HEK293 (cell line): ENCODE measurements at regions not wholly inside any gene's neighbourhood (a gene's known extent, or its start where the extent isn't known, plus 50 kb on each side); places are given as distances from the start of the nearest gene placed in this dataset.

ENCODE experiments used
- CTCF ChIA-PET: fragments of 350-600 bp; formaldehyde crosslinking; extraction: SDS; loops from one replicate; lab custom pipeline; 2021; ENCODE audit warnings: antibody characterized with exemption; lab: Yijun Ruan, JAX
- POLR2A ChIA-PET: fragments of 300-600 bp; formaldehyde crosslinking; extraction: SDS; loops from one replicate; lab custom pipeline; 2020; ENCODE audit warnings: antibody characterized with exemption, inconsistent platforms; lab: Yijun Ruan, JAX
- H3K27ac ChIP-seq: fragments of 200-500 bp; sonication (Bioruptor generic); 2 replicates; pipeline ENCODE4 v1.5.1; 2014; ENCODE audit warnings: low read depth, low read length, control low read depth, inconsistent platforms; ENCODE audit errors: extremely low read depth
- H3K36me3 ChIP-seq, 2 experiments: fragments of 200-500 bp in 1 of 2; sonication (Bioruptor generic) in 1 of 2; 1 replicate in 1 of 2; 2 replicates in 1 of 2; pipeline ENCODE4 v1.5.1; 2014 to 2017; ENCODE audit warnings: inconsistent platforms in 2 of 2, low read length in 2 of 2; ENCODE audit not compliant: control insufficient read depth in 2 of 2, insufficient read depth in 1 of 2
- H3K4me1 ChIP-seq: fragments of 200-500 bp; sonication (Bioruptor generic); 2 replicates; pipeline ENCODE4 v1.5.1; 2014; ENCODE audit warnings: mild to moderate bottlenecking, low read length, inconsistent platforms; ENCODE audit not compliant: control insufficient read depth, insufficient read depth
- H3K4me3 ChIP-seq: 2 replicates; pipeline ENCODE4 v1.5.1; 2011; ENCODE audit warnings: low read depth, mild to moderate bottlenecking, control low read depth, low read length, moderate library complexity
- H3K9me3 ChIP-seq: fragments of 200-500 bp; sonication (Bioruptor generic); 2 replicates; pipeline ENCODE4 v1.5.1; 2014; ENCODE audit warnings: low read depth, low read length, inconsistent platforms; ENCODE audit not compliant: control insufficient read depth, insufficient read depth
- FEZF1 ChIP-seq: fragments of 450-650 bp; formaldehyde crosslinking; IDR thresholded peaks from 2 replicates; pipeline ENCODE4 v1.5.1; 2016; ENCODE audit warnings: missing biosample characterization, missing genetic modification characterization
- MZF1 ChIP-seq: fragments of 450-650 bp; formaldehyde crosslinking; IDR thresholded peaks from 2 replicates; pipeline ENCODE4 v1.5.1; 2017; ENCODE audit warnings: missing biosample characterization, missing genetic modification characterization, borderline replicate concordance
- PRDM1 ChIP-seq: fragments of 450-650 bp; formaldehyde crosslinking; IDR thresholded peaks from 2 replicates; pipeline ENCODE4; 2016; ENCODE audit warnings: missing biosample characterization, missing genetic modification characterization
- PRDM10 ChIP-seq: fragments of 450-650 bp; formaldehyde crosslinking; IDR thresholded peaks from 2 replicates; pipeline ENCODE4 v1.5.1; 2016; ENCODE audit warnings: missing biosample characterization, missing genetic modification characterization
- PRDM6 ChIP-seq: fragments of 450-650 bp; formaldehyde crosslinking; IDR thresholded peaks from 2 replicates; pipeline ENCODE4 v1.5.1; 2017; ENCODE audit warnings: missing biosample characterization, missing genetic modification characterization
- SP7 ChIP-seq: fragments of 450-650 bp; formaldehyde crosslinking; IDR thresholded peaks from 2 replicates; pipeline ENCODE4 v1.5.1; 2016; ENCODE audit warnings: missing biosample characterization, missing genetic modification characterization
- TCF7L2 ChIP-seq: IDR thresholded peaks from 2 replicates; pipeline ENCODE4 v1.6.1; 2011; ENCODE audit warnings: low read depth, mild to moderate bottlenecking, inconsistent platforms, low read length, moderate library complexity, borderline replicate concordance
- ZBTB48 ChIP-seq: fragments of 450-650 bp; formaldehyde crosslinking; IDR thresholded peaks from 2 replicates; pipeline ENCODE4 v1.5.1; 2016; ENCODE audit warnings: missing biosample characterization, missing genetic modification characterization
- ZIC2 ChIP-seq: fragments of 450-650 bp; formaldehyde crosslinking; IDR thresholded peaks from 2 replicates; pipeline ENCODE4 v1.5.1; 2016; ENCODE audit warnings: missing biosample characterization, missing genetic modification characterization
- ZNF16 ChIP-seq: fragments of 450-650 bp; formaldehyde crosslinking; IDR thresholded peaks from 2 replicates; pipeline ENCODE4 v1.5.1; 2016; ENCODE audit warnings: low read depth, missing biosample characterization, missing genetic modification characterization
- ZNF214 ChIP-seq: fragments of 450-650 bp; formaldehyde crosslinking; IDR thresholded peaks from 2 replicates; pipeline ENCODE4 v1.5.1; 2017; ENCODE audit warnings: missing biosample characterization, mild to moderate bottlenecking, missing genetic modification characterization, borderline replicate concordance
- ZNF23 ChIP-seq: fragments of 450-650 bp; formaldehyde crosslinking; IDR thresholded peaks from 2 replicates; pipeline ENCODE4 v1.5.1; 2016; ENCODE audit warnings: missing biosample characterization, missing genetic modification characterization, borderline replicate concordance
- ZNF248 ChIP-seq: fragments of 450-650 bp; formaldehyde crosslinking; IDR thresholded peaks from 2 replicates; pipeline ENCODE4 v1.5.1; 2017; ENCODE audit warnings: missing biosample characterization, missing genetic modification characterization
- ZNF335 ChIP-seq: fragments of 450-650 bp; formaldehyde crosslinking; conservative IDR thresholded peaks from 2 replicates; pipeline ENCODE4 v1.5.1; 2016; ENCODE audit warnings: missing biosample characterization, missing genetic modification characterization
- ZNF341 ChIP-seq: fragments of 450-650 bp; formaldehyde crosslinking; IDR thresholded peaks from 2 replicates; pipeline ENCODE4; 2016; ENCODE audit warnings: low read depth, missing biosample characterization, missing genetic modification characterization
- ZNF398 ChIP-seq: fragments of 450-650 bp; formaldehyde crosslinking; IDR thresholded peaks from 2 replicates; pipeline ENCODE4 v1.5.1; 2017; ENCODE audit warnings: missing biosample characterization, missing genetic modification characterization
- ZNF558 ChIP-seq: fragments of 450-650 bp; formaldehyde crosslinking; IDR thresholded peaks from 2 replicates; pipeline ENCODE4 v1.5.1; 2016; ENCODE audit warnings: missing biosample characterization, missing genetic modification characterization
- ZNF571 ChIP-seq: fragments of 450-650 bp; formaldehyde crosslinking; IDR thresholded peaks from 2 replicates; pipeline ENCODE4 v1.5.0; 2017; ENCODE audit warnings: missing biosample characterization, missing genetic modification characterization
- ZNF629 ChIP-seq: fragments of 450-650 bp; formaldehyde crosslinking; IDR thresholded peaks from 2 replicates; pipeline ENCODE4 v1.5.1; 2017; ENCODE audit warnings: missing biosample characterization, missing genetic modification characterization
- ZNF654 ChIP-seq: fragments of 450-650 bp; formaldehyde crosslinking; IDR thresholded peaks from 2 replicates; pipeline ENCODE4 v1.5.1; 2016; ENCODE audit warnings: low read depth, missing biosample characterization, missing genetic modification characterization

DNA sequence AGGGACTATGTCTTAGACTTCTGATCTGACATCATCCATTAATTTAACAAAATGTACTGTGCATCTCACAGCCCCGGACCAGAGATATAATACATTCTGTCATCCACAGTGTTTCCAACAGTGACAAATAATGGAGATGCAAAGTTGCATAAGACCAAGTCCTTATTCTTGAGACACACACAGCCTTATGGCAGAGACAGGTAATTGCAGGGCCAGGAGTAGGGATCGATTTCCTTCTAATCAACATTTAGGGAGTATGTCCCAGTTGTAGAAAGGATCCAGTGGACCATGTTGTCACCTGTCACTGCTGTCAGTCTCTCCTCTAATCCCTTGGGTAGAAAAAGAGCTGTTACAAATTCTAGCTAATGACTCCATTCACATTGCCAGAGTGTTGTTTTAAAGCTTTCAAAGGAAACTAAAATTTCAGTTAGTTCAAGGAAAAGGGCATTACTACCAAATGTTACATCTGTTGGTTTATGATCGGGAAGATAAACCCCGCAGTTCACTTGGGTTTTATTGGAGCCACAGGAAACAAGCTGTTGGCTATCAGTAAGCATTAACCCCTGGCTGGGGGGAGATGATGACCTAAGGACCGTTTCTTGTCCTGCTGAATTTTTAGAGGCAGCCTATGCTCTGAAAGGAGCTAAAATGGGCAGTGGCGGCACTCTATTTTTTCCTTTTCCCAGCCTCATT is 111.4 kb upstream of the ATXN1 start:
- Histone ChIP-seq H3K4me3 (no peak overlapping the region), H3K27ac (no peak overlapping the region), H3K9me3 (no peaks in the 10 kb centered on the region), H3K36me3 (no peaks in the 10 kb centered on the region), H3K4me1 (peaks cover 10% of the 10 kb centered on the region)
- ChIA-PET CTCF (interaction anchor here (0.7 to 2.0 kb wide), 9 partner anchors 8 to 110 kb away, joined by 3 to 8 read pairs (median 4); no protein-coding TSS in a partner anchor), POLR2A (no interaction called here)
- TF ChIP-seq ZIC2 (peak; percentile 27; the same call in 1 of the 2 replicates), ZNF341 (tag by site-specific recombination) (no peak), ZNF214 (tag by site-specific recombination) (no peak), TCF7L2 (peak; percentile 47; the same call in 1 of the 2 replicates), ZNF23 (tag by site-specific recombination) (no peak), PRDM6 (tag by site-specific recombination) (peak; percentile 50), ZNF571 (tag by site-specific recombination) (no peak), FEZF1 (tag by site-specific recombination) (peak; percentile 69), ZBTB48 (tag by site-specific recombination) (peak; percentile 72), ZNF654 (tag by site-specific recombination) (peak; percentile 25), MZF1 (tag by site-specific recombination) (peak; percentile 20; the same call in 1 of the 2 replicates)

DNA sequence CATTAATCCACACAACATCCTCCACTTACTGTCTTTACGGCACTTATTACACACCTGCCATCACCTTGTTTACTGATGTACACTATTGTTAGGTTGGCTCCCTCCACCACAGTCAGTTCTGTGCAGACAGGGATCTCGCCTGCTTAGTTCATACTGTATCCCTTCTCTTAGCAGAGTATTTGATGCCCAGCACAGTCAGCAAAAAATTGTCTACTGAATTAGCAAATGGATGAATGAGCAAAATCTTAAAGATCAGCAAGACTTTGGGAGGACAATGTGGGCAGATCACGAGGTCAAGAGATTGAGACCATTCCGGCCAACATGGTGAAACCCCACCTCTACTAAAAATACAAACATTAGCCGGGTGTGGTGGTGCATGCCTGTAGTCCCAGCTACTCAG is 109.8 kb upstream of the ATXN1 start:
- peaks cover 10% of the 10 kb centered on the region for H3K4me1 ChIP-seq
- H3K9me3 ChIP-seq, result no peaks in the 10 kb centered on the region
- H3K27ac ChIP-seq, result no peak overlapping the region
- TF ChIP-seq ZNF23 (tag by site-specific recombination) (no peak), PRDM1 (tag by site-specific recombination) (no peak)
- no peaks in the 10 kb centered on the region for H3K36me3 ChIP-seq
- POLR2A ChIA-PET, result no interaction called here
- H3K4me3 ChIP-seq, result no peak overlapping the region
- CTCF ChIA-PET, result no interaction called here

DNA sequence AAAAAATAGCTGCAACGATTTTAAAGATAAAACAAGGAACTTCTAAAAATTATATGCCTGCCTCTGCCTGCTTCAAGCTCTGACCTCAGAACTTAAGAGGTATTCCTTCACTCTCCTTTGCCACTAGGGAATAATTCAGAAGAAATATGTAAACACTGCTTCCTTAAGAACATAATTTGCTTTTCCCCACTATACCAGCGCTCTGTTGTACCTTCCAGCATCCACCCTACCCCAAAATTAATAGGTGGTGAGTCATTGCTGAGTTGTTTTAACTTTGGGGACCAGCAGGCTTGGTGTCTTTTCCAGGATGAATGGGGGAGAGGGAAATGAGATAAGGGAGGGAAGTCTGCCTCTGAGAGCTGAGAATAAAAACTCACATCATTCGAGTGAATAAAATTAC is 107.7 kb upstream of the ATXN1 start:
- TF ChIP-seq ZNF335 (tag by site-specific recombination) (no peak), FEZF1 (tag by site-specific recombination) (peak; percentile 40), ZNF248 (tag by site-specific recombination) (no peak), SP7 (tag by site-specific recombination) (peak; percentile 39; the same call in 1 of the 2 replicates), ZNF558 (tag by site-specific recombination) (no peak), ZNF16 (no peak), ZNF398 (tag by site-specific recombination) (peak; percentile 72), ZNF629 (tag by site-specific recombination) (0 out of 2 replicates have a peak, but pooled peaks have one; percentile 9), PRDM10 (tag by site-specific recombination) (peak; percentile 25; the same call in 1 of the 2 replicates)
- Histone ChIP-seq H3K4me3 (no peak overlapping the region), H3K9me3 (no peaks in the 10 kb centered on the region), H3K27ac (no peak overlapping the region), H3K4me1 (peaks cover 10% of the 10 kb centered on the region), H3K36me3 (no peaks in the 10 kb centered on the region)
- ChIA-PET POLR2A (interaction anchor here (0.6 kb wide), 1 partner anchor 15 kb away, joined by 3 read pairs; no protein-coding TSS in a partner anchor), CTCF (interaction anchor here (0.6 to 1.1 kb wide), 2 partner anchors 10 to 498 kb away, joined by 3 read pairs; no protein-coding TSS in a partner anchor)
